ENCODE measurements at regions not wholly inside any gene's neighbourhood (a gene's known extent, or its start where the extent isn't known, plus 50 kb on each side); places are given as distances from the start of the nearest gene placed in this dataset.
"Not testable (repeated sequence)": the region's sequence is repeated elsewhere in the genome, so short reads cannot be mapped to it uniquely, and the experiment has no call there.

DNA sequence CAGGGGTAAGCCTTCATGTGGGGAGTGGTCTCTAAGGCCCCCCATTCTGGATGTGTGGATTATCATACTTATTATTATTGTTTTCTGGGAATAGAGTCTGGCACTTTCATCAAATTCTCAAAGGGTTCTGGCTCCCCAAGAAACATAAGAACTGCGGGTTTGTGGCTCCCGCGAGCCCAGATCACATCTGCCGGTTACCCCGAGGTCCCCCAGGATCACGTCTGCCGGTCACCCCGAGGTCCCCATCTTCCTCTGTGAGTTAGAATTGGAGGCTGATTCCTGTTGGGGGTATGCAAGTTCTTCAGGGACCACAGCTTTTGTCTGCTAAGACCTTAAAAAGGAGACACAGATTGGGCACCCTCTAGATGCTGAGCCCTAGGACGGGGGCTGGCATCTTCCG lies 116.7 kb upstream of the FRMD1 start:
- CTCF ChIA-PET, result no interaction called here

DNA sequence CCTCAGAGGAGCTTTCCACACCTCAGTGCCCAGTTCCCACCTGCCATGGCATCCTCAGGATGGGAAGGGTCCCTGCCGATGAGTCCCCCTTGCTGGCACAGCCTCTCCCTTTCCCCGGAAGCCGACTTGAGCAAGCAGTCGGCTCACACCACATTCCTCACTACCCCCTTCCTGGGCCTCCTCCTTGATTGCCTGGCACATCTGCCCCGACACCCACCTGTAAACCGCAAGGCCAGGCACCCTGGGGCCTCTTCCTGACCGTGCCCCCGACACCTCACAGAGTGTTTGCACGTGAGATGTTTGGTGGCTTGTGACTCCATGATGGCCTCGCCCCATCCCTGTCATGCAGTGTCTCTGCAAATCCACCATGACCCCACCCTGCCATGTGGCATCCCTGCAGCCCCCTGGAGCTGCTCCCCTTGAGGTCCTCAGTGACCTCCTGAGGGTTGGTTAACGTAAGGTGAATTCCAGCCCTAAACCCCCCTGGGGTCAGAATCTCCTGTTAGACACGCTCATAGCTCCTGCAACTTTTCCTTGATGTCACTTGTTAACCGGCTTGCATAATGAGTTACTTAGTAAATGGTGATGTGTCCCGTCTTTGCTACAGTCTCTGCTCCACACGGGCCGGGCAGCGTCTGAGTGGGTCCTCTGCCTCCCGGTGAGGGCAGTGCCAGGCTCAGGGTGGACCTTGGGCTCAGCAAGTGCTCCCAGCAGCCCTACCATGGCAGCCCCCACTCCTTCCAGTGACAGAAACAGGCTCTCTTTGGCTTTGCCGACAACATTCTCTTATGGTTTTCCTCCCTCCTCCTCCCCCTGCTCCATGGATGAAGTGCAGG lies 115.9 kb upstream of the FRMD1 start:
- POLR2A ChIA-PET, result no interaction called here
- CTCF ChIA-PET, result no interaction called here

More for the DNA sequence above, 116.7 kb upstream of the FRMD1 start:
- POLR2A ChIA-PET, result no interaction called here

DNA sequence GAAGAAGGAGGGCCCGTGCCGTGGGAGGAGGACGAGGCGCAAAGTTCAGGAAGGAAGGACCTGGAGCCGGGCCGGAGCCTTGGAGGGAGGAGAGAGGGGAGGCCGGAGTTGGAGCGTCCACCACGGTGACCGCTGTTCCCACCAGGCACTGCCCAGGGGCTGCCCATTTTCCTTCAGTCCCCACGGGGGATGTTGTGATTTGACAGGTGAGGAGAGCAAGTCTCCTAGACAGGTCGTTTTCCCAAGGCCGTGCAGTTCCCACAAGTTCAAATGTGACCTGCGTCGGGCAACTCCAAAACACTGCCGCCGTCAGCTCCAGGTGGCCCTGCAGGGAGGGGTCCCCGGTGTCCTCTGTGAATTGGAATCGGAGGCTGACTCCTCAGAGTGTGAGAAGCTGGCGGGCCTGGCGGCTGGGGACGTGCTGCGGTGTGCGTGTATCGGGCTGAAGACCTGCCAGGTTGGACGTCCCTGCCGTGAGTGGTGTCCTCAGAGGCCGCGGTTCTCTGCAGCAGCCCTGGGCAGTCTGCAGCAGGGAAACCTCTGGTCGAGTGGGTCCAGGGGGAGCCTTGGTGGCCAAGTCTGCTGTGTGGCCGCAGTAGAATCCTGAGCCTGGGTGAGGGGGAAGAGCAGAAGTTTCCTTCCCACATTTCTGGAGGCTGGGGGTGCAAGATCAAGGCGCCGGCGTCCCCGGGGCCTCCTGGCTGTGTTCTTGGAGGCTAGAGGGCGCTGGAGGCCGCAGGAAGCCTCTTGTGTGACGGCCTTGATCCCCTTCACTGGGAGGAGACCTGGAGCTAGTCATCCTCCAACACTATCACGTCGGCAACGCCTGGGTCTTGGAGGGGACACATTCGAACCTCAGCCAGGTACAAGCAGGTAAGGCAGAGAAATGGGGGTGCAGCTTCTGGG lies 115.1 kb upstream of the FRMD1 start:
- POLR2A ChIA-PET, result no interaction called here
- CTCF ChIA-PET, result no interaction called here

DNA sequence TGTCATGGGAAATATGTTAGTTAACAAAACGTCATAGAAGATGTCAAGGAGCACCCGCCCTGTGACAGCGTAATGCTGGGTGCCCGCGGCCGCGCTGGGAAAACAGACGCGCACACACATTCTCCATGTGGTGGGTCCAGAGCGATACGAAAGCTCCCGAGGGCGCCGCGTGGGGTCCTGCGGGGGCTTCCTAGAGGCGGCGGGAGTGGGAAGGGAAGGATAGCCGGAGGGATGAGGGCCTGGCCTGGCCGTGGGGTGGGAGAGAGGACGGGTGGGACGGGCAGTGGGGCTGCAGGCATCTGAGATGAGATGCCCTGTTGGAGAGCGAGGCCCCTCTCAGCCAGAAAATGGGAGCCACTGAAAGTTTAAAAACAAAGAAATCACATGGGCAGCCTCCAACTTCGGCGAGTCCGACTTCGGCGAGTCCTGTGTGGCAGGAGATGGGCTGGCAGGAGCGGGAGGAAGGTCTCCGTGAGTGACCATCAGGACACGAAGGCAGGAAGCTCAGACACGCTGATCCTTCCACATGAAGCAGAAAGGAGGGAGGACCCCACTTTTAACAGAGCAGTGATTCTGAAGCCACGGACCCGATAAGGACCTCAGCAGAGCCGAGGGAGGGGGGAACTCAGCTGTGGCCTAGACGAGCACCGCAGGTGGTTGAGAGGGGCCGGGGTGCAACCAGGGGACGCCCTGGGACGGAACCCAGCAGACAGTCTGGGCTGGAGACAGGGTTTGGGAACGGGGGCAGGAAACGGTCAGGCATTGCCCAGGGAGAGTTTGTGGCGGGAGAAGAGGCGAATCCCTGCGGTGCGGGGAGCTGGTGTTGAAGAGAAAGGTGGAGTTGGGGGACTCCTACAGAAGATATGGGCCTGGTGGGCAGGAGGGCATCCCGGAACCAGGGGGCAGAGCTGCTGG lies 114.1 kb upstream of the FRMD1 start:
- ChIA-PET CTCF (no interaction called here), POLR2A (no interaction called here)

DNA sequence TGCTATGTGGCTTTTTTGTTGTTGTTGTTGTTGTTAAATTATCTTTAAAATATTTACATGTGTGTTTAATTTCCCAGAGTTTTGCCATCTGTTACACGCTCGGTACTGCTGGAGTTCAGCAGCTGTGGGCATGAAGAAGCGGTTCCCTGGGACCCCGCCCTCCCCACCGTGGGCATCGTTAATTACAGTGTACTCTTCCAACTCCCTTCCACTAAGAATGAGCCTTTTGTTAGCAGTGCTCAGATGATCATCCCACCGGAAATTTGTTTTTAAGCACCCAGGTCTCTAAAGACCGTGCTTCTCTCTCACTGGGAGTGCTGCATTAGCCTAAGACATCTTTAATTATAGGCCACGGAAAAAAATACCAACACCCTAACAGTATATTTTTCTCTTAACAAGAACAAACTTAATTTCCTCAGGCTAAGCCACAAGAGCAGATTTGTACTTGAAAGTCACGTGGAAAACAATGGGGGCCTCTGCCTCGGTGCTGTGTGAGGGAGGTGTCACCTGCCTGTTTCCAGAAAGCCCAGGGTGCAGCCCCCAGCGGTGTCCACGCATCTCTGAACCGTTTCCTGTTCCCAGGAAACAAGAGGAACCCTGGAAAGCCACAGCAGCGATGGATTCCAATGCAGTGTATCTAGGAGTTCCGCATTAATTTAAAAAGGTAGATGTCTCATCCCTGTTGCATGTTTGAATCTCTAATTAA lies 113.3 kb upstream of the FRMD1 start:
- ChIA-PET POLR2A (no interaction called here), CTCF (no interaction called here)

DNA sequence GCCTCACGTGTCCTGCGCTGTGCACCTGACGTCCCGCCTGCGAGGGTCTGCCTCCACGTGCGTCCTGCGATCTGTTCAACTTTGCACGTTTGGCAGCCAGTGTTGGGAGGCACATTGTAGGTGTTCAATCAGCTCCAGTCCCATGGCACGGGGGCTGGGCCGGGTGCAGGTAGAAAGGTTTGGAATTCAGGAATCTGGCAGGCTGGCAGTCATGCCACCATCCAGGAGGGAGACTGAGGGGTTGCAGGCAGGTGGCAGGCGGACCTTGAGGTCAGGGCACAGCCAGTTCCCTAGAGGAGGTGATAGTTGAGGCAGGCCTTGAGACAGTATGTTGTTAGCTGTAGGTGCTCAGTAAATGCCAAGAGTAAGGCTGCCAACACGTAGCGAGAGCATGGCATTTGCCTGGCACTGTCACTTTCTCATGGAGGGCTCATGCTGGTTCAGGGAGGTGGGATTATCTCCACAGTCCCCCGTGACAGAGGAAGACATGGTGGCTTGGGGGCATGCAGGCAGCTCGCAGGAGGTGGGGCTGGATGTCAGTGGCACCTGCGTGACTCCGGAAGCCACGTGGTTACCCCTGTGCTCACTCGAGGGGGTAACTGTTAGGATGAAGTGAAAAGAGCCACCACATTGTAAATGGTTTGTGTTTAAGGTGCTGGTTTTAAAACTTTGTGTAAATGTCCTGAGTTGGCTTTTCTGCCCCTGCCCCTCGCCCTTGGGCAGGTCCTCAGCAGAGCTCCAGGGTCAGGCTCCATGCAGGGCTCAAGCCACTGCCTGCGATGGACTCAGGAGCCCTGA lies 111.8 kb upstream of the FRMD1 start:
- POLR2A ChIA-PET, result no interaction called here
- CTCF ChIA-PET, result no interaction called here

DNA sequence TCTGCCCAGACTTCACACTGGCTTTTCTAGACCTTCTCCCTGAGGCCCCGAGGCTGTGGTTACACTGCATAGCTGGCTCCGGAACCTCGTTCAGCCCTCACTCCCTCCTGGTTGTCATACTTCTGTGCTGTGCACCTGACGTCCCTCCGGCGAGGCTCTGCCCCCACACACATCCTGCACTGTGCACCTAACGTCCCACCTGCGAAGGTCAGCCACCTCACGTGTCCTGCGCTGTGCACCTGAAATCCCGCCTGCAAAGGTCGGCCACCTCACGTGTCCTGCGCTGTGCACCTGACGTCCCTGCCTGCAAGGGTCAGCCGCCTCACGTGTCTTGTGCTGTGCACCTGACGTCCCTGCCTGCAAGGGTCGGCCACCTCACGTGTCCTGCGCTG lies 111.0 kb upstream of the FRMD1 start:
- POLR2A ChIA-PET, result no interaction called here
- CTCF ChIA-PET, result no interaction called here

DNA sequence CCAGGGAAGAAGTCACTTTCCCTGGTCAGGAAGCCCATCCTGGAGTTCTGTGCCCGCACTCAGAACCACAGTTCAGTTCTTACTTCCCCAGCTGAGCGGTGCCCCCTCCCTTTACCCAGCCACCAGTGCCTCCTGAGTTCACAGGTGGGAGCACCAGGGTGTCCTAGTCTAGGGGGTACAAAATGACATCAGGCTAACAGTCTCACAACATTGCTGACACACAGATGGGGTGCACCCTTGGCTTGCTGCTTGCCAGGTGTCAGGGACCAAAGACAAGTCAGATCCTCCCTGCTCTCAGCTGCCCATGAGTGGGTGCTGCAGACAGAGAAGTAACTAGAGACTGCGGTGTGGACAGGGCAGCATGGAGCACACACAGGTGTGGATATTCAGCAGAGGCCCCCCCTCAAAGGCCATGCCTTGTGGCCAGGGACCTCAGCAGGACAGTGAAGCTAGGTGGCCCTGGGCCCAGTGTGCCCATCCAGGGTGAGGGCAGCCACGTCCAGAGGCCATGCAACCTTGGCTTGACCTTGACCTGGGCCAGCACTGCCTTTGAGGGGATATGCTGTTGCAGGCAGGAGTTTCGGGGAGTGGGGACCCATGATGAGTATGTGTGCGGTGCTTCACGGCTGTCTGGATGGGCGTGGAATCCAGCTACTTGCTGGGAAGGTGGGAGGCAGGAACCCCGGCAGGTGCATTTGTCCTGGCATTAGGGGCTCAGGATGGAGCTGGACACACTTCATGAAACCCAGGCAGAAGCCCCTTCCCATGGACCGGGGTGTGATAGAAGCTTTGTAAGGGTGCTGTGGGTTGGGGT lies 110.4 kb upstream of the FRMD1 start:
- POLR2A ChIA-PET, result no interaction called here
- CTCF ChIA-PET, result no interaction called here

DNA sequence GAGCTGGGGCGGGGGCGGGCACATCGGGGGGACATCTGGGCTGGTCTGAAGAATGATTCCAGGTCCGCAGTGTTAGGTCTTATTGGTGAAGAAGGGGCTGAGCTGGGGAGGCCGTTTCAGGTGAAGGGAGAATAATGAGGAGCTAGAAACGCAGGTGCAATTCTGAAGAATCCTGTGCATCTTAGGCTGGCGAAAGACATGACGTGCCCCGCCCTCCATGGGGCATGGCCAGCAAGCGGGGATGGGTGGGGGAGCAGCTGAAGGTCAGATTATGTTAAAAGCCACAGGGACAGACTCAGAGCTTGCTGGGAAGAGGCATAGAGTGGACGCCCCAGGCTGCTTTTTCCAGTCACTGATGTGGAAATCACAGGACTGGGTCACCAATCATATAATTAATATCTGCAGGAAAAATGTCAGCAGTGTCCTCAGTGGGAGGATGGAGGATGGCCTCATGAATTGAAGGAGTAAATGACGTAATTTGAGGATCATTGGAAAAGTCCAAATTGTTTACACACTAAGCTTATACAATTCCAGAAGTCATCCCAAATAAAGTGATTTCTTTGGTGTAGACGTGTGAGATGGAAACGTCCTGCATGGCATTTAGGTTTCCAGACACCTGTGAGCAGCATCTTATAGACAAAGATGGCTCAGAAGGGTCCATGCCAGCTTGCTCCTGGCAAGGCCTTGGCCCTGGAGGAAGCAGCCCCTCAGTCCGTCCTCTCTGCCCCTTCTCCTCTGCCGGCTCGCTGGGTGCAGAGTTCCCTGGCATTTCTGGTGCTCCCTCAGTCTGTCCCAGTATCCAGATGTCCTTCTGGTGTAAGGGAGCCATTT lies 109.6 kb upstream of the FRMD1 start:
- ChIA-PET POLR2A (no interaction called here), CTCF (no interaction called here)

DNA sequence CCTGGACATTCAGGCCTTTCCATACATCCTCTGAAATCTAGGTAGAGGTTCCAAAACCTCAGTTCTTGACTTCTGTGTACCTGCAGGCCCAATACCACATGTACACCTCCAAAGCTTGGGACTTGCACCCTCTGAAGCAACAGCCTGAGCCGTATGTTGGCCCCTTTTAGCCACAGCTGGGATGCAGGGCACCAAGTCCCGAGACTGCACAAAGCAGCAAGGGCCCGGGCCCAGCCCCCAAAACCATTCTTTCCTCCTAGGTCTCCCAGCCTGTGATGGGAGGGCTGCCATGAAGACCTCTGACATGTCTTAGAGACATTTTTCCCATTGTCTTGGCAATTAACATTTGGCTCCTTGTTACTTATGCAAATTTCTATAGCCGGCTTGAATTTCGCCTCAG lies 107.4 kb upstream of the FRMD1 start:
- ChIA-PET CTCF (no interaction called here), POLR2A (no interaction called here)

DNA sequence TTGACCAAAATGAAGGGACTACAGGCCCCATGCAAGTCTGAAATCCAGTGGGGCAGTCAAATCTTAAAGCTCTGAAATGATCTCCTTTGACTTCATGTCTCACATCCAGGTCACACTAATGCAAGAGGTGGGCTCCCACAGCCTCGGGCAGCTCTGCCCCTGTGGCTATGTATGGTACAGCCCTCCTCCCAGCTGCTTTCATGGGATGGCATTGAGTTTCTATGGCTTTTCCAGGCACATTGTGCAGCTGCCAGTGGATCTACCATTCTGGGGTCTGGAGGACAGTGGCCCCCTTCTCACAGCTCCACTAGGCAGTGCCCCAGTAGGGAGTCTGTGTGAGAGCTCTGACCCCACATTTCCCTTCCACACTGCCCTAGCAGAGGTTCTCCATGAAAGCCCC lies 107.0 kb upstream of the FRMD1 start:
- CTCF ChIA-PET, POLR2A ChIA-PET: not testable (repeated sequence)

DNA sequence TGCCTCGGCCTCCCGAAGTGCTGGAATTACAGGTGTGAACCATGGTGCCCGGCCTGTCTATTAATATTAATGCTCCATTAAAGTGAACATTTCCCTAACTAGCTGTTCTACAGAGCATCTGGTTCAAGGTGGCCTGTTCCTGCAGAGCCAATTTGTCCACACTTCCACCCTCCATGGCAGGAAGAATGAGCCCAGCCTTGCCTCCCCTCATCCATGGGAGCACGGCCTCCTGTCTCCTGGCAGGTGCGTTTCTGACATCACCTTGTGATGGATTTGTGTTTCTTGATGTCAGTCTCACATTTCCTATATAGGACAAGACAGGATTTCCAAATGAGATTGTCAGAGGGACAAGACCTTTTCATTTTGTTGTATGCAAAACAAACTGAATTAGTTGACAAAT lies 105.7 kb upstream of the FRMD1 start:
- ChIA-PET CTCF (no interaction called here), POLR2A (no interaction called here)

DNA sequence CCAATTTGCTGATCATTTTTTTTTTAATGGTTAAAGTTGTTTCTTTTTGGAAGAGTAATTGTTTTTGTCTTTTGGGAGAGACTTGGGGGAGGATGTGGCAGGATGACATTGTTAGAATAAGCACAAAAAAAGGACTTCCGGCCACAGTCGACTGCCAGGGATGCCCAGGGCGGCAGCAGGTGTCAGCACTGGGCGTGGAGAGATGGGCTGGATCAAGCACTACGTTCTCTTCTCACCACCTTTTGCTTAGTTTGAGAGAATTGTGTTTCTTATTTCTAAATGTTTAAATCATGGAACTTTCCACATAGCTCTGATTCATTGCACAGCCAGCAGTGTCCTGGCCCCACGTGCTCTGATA lies 104.6 kb upstream of the FRMD1 start:
- CTCF ChIA-PET, result no interaction called here
- POLR2A ChIA-PET, result no interaction called here

DNA sequence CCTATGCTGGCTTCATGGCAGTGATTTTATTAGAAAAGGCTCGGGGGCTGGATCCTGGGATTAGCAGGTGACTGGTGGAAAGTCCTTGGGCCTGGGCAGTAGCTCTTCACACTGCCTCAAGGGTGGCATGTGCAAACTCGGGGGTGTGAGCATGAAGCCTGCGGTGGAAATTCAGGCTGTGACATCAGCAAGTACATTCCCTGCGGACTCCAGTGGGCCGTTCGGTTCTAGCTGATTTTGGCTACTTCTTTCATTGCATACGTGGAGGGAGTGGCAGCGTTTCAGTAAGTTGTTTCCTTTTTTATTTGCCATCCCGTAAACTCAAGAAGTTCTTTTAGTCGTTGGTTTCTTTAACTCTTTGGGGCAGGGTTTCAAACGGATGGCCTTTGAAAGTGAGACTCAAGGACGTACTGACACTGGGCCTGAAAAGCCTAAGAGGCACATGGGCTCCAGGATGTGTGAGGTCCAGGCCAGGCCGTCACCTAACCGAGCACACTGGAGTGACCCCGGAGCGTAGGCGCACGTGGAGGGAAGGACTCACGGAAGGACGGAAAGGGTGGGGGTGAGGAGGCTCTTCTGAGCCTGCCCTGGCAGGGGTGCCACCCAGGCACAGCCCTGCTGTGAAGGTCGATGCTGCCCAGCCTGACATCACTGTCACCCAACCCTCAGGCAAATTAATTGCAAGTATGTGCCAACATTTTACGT lies 104.0 kb upstream of the FRMD1 start:
- POLR2A ChIA-PET, result no interaction called here
- CTCF ChIA-PET, result no interaction called here

DNA sequence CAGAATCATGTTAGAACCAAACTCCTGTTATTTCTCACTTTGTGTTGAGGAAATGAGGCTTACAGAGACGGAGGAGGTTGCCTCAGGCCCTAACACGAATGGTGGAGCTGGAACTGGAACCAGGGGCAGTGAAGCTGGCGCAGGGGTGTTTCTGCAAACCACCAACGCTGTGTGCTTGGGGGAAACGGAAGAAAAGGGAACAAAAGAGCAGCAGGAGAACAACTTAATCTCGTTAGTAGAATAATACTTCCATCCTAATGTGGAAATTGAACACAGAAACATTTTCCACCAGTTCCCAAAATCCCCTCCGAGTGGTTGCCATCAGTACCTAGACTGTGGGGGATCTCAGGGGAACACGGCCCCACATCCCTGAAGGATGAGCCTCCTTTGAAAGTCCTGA lies 103.4 kb upstream of the FRMD1 start:
- ChIA-PET CTCF (no interaction called here), POLR2A (no interaction called here)

DNA sequence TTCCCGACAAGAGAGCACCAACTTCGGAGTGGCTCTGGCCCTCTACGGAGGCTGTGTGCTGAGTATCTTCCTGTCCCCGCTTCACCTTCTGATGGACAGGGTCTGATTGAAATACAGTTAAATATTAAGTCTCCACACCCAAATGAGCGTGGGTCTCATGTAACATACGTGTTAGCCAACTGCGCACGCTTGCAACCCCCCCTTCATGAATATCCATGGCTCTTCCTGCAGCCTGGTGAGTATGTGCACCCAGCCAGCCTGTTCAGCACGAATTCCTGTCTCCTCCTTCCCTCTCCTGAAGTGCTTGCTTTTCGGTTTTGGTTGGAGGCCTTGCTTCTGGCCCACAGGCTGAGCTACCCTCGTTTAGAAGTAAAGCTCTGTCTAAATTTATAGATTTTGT lies 102.9 kb upstream of the FRMD1 start:
- ChIA-PET CTCF (no interaction called here), POLR2A (no interaction called here)

DNA sequence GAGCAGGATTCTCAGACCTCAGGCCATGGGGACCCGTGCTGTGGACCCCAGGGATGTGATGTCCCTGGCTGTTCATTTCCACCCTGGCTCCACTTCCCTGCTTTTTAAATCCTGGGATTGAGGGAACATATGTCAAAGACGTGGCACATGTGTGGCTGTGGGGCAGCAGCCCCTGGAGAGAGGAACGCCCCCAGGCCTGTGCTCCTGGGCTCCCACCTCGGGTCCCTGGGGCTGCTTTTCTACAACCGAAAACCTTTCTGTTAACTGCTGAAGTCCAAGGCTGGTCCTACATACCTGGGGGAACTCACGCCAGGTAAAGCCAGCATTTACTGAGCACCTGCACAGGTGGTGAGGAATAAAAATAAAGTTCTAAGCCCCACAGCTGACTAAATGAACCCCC lies 102.3 kb upstream of the FRMD1 start:
- CTCF ChIA-PET, result no interaction called here
- POLR2A ChIA-PET, result no interaction called here
